HepG2 (cell line): ENCODE measurements at regions not wholly inside any gene's neighbourhood (a gene's known extent, or its start where the extent isn't known, plus 50 kb on each side); places are given as distances from the start of the nearest gene placed in this dataset.

ENCODE experiments used
- ATAC-seq: fragments of 200-7000 bp; cut with Tn5 transposase; 3 replicates; pipeline ENCODE4 v1.9.1; 2020; ENCODE audit warnings: mild to moderate bottlenecking, moderate library complexity
- BruUV-seq: library from RNA; stranded (reverse); fragments of 400-500 nt; replicated peaks from 2 replicates; lab custom pipeline; 2021; lab: Mats Ljungman, UMichigan
- CTCF ChIA-PET: fragments of 300-600 bp; formaldehyde crosslinking; extraction: SDS; loops from one replicate; lab custom pipeline; 2021; ENCODE audit warnings: low total read pairs, inconsistent platforms, low intra/inter-chr PET ratio; lab: Yijun Ruan, JAX
- POLR2A ChIA-PET: fragments of 350-600 bp; sonication (Branson Sonifier 250); formaldehyde crosslinking; loops from one replicate; lab custom pipeline; 2020; ENCODE audit warnings: antibody characterized with exemption, inconsistent platforms; lab: Yijun Ruan, JAX
- DNase-seq: peaks from one replicate; pipeline ENCODE4 v3.0.0-alpha.2; 2015; ENCODE audit warnings: low spot score
- FAIRE-seq: peaks from 3 replicates; lab custom pipeline; 2011; peaks lifted over from hg19 to GRCh38; lab: Jason Lieb, UNC
- H2AFZ ChIP-seq: one replicate; pipeline ENCODE4 v1.6.1; 2011; ENCODE audit warnings: low read length, inconsistent platforms
- H3K27ac ChIP-seq: fragments of 300-600 bp; 3 replicates; pipeline ENCODE4 v1.8.0; 2011; ENCODE audit warnings: mixed run types, mild to moderate bottlenecking, mixed read lengths, low read length, inconsistent platforms; ENCODE audit not compliant: insufficient read depth; ENCODE audit errors: extremely low read length
- H3K27me3 ChIP-seq, 2 experiments: fragments of 200-600 bp in 1 of 2; 2 replicates in 1 of 2; 3 replicates in 1 of 2; pipeline versions ENCODE4 v1.6.0 to v1.8.0; 2011; ENCODE audit warnings: low read length in 2 of 2, mild to moderate bottlenecking in 2 of 2, moderate library complexity in 2 of 2, inconsistent platforms in 1 of 2; ENCODE audit not compliant: insufficient read depth in 2 of 2, control insufficient read depth in 1 of 2
- H3K36me3 ChIP-seq, 2 experiments: fragments of 200-600 bp in 1 of 2; replicated peaks in 1 of 2; 2 replicates in 1 of 2; 3 replicates in 1 of 2; pipeline versions ENCODE4 v1.5.1 to v1.8.0; 2011; ENCODE audit warnings: low read length in 2 of 2, inconsistent platforms in 1 of 2; ENCODE audit not compliant: insufficient read depth in 2 of 2, control insufficient read depth in 1 of 2
- H3K4me1 ChIP-seq: 2 replicates; pipeline ENCODE4 v1.5.1; 2012; ENCODE audit warnings: low read length, inconsistent platforms; ENCODE audit not compliant: insufficient read depth
- H3K4me2 ChIP-seq: 2 replicates; pipeline ENCODE4 v1.6.0; 2011; ENCODE audit warnings: low read depth, low read length, inconsistent platforms
- H3K4me3 ChIP-seq, 3 experiments: fragments of 200-600 bp in 1 of 3; sonication (generic), shearing (Covaris generic) in 1 of 3; replicated peaks in 1 of 3; 2 replicates each; pipeline ENCODE4 v1.5.1; 2011 to 2016; ENCODE audit warnings: low read length in 3 of 3, inconsistent platforms in 2 of 3, low read depth in 2 of 3, mild to moderate bottlenecking in 2 of 3, control low read depth in 1 of 3, mixed read lengths in 1 of 3; ENCODE audit not compliant: insufficient read depth in 1 of 3
- H3K79me2 ChIP-seq: one replicate; pipeline ENCODE4 v1.6.1; 2011; ENCODE audit warnings: low read length, inconsistent platforms; ENCODE audit not compliant: insufficient read depth
- H3K9ac ChIP-seq: 2 replicates; pipeline ENCODE4 v1.6.0; 2011; ENCODE audit warnings: mild to moderate bottlenecking, low read depth, low read length, inconsistent platforms; ENCODE audit not compliant: insufficient read depth
- H3K9me3 ChIP-seq: 2 replicates; pipeline ENCODE4 v1.5.1; 2012; ENCODE audit warnings: mild to moderate bottlenecking, low read length
- H4K20me1 ChIP-seq: 2 replicates; pipeline ENCODE4 v1.6.0; 2011; ENCODE audit warnings: inconsistent platforms, mild to moderate bottlenecking, low read length, moderate library complexity; ENCODE audit not compliant: insufficient read depth
- AGO1 ChIP-seq: fragments of 200-400 bp; formaldehyde crosslinking; IDR thresholded peaks from 2 replicates; pipeline ENCODE4 v1.6.1; 2017; ENCODE audit warnings: mild to moderate bottlenecking, low read depth, low read length, moderate library complexity; ENCODE audit not compliant: poor library complexity, severe bottlenecking
- FOXC1 ChIP-seq: sonication (generic); formaldehyde crosslinking; IDR thresholded peaks from 2 replicates; pipeline ENCODE4 v1.8.0; 2022; ENCODE audit warnings: mild to moderate bottlenecking, missing genetic modification reagents, borderline replicate concordance
- HIVEP1 ChIP-seq: sonication (generic); formaldehyde crosslinking; IDR thresholded peaks from 2 replicates; pipeline ENCODE4 v1.4.0; 2020; ENCODE audit warnings: mild to moderate bottlenecking, missing genetic modification reagents
- MYC ChIP-seq: sonication (generic); formaldehyde crosslinking; IDR thresholded peaks from 2 replicates; pipeline ENCODE4 v1.9.0; 2021; ENCODE audit warnings: missing genetic modification reagents, borderline replicate concordance
- REL ChIP-seq: sonication (generic); formaldehyde crosslinking; conservative IDR thresholded peaks from 2 replicates; pipeline ENCODE4 v1.8.0; 2022; ENCODE audit warnings: mild to moderate bottlenecking, missing genetic modification reagents, moderate library complexity
- SALL2 ChIP-seq: sonication (generic); formaldehyde crosslinking; IDR thresholded peaks from 2 replicates; pipeline ENCODE4 v1.8.1; 2023; ENCODE audit warnings: mild to moderate bottlenecking, missing genetic modification reagents, inconsistent platforms
- SOX6 ChIP-seq, 2 experiments: fragments of 450-650 bp in 1 of 2; sonication (generic) in 1 of 2; formaldehyde crosslinking in 1 of 2; IDR thresholded peaks; 2 replicates each; pipeline versions ENCODE4 v1.4.0 to v1.6.1; 2017 to 2020; ENCODE audit warnings: antibody characterized with exemption in 1 of 2, mild to moderate bottlenecking in 1 of 2, missing genetic modification reagents in 1 of 2
- STAT5B ChIP-seq: sonication (generic); formaldehyde crosslinking; IDR thresholded peaks from 2 replicates; pipeline ENCODE4 v1.4.0; 2020; ENCODE audit warnings: missing genetic modification reagents
- TCF7 ChIP-seq: sonication (generic); IDR thresholded peaks from 2 replicates; pipeline ENCODE4 v1.6.1; 2016; ENCODE audit warnings: antibody characterized with exemption, low read depth
- TOPORS ChIP-seq: sonication (generic); formaldehyde crosslinking; IDR thresholded peaks from 2 replicates; pipeline ENCODE4 v1.8.0; 2023; ENCODE audit warnings: mild to moderate bottlenecking, missing genetic modification reagents
- ZBTB1 ChIP-seq: sonication (generic); formaldehyde crosslinking; IDR thresholded peaks from 2 replicates; pipeline ENCODE4 v1.4.0; 2020; ENCODE audit warnings: missing genetic modification reagents, borderline replicate concordance
- ZBTB25 ChIP-seq: IDR thresholded peaks from 2 replicates; pipeline ENCODE4 v1.6.1; 2018; ENCODE audit warnings: missing genetic modification reagents
- ZGPAT ChIP-seq: IDR thresholded peaks from 2 replicates; pipeline ENCODE4 v1.6.1; 2016; ENCODE audit warnings: mild to moderate bottlenecking
- ZNF530 ChIP-seq: sonication (generic); formaldehyde crosslinking; IDR thresholded peaks from 2 replicates; pipeline ENCODE4 v1.5.0; 2020; ENCODE audit warnings: low read depth, mild to moderate bottlenecking, missing genetic modification reagents
- ZNF710 ChIP-seq: sonication (generic); formaldehyde crosslinking; IDR thresholded peaks from 2 replicates; pipeline ENCODE4 v1.5.0; 2020; ENCODE audit warnings: mild to moderate bottlenecking, missing genetic modification reagents, borderline replicate concordance
- WGBS: methylation state at CpG from one replicate; pipeline ENCODE4 v1.1.6; 2017; ENCODE audit warnings: low lambda C conversion rate; 5-methylcytosine and 5-hydroxymethylcytosine counted together
- in situ Hi-C: cut with HindIII; loops from 2 replicates; pipeline ENCODE4 v1.10.0; 2017; ENCODE audit warnings: low pct_unique_long_range_greater_than_20kb; ENCODE audit not compliant: extremely low pct_ligation_motif_present
- intact Hi-C: fragments of 100-400 bp; cut with micrococcal nuclease; formaldehyde crosslinking; loops from one replicate; pipeline ENCODE4 v1.10.0; 2022; ENCODE audit not compliant: unreplicated experiment
- TF ChIP-seq, protein P1 (sequence below): sonication (generic); formaldehyde crosslinking; conservative IDR thresholded peaks from 2 replicates; pipeline ENCODE4 v1.4.0; 2020; ENCODE audit warnings: missing genetic modification reagents

DNA sequence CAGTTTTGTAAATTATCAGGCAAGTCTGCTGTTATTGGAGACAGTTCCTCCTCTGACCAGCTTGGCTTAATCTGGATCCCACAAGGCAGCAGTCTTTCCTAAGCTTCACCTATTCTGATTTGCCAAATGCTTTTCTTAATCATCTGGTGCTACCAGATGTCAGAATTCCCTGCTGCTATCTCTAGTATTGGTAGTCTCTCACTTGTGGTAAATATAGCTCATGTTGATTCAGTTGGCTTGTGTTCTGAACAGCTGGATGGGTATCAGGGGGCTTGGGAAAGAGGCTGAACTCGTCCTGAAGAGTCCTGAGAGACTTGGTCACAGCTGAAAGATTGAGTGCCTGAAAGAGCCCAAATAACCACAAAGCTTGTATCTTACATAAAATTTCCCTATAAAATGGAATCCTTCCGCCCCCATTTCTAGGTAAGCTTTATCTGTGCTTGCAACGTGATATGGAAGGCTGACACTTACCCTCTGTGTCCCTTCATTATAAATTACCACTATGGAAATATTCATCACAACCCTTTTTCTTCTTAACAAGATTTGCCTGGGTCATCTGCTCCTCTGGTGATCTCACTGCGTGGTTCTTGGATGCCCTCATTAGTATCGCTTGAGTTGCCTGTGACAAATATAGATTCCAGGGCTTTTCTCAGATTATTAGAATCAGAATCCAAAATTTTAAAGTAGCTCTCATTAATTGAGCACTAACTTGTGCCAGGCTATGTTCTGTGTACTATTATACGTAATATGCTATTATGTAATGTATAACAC is 104.1 kb upstream of the GPRIN3 start:
- Histone ChIP-seq H3K9ac (no peak overlapping the region), H3K27ac (no peak overlapping the region), H3K27me3 (no peaks in the 10 kb centered on the region), H3K4me1 (no peaks in the 10 kb centered on the region), H3K9me3 (no peaks in the 10 kb centered on the region), H4K20me1 (no peaks in the 10 kb centered on the region)
- CTCF ChIA-PET, result no interaction called here
- intact Hi-C loops, result no loop called here
- no peak for FAIRE-seq
- WGBS, result 12% methylated on average over 6 of the region's 6 CpGs
- no peak for TF ChIP-seq TCF7
- TF ChIP-seq HIVEP1 (CRISPR knock-in tag), result no peak
- TF ChIP-seq ZBTB25 (CRISPR knock-in tag), result no peak
- TF ChIP-seq STAT5B (CRISPR knock-in tag), result no peak
- no peak for TF ChIP-seq ZNF530 (CRISPR knock-in tag)
- TF ChIP-seq FOXC1 (CRISPR knock-in tag), result no peak
- no peak for TF ChIP-seq SOX6 (IDR thresholded peaks at IDR 0.05)
- TF ChIP-seq SOX6 (CRISPR knock-in tag; IDR thresholded peaks at IDR 0.05), result no peak
- TF ChIP-seq AGO1, result no peak
- TF ChIP-seq MYC (CRISPR knock-in tag), result no peak
- no peak for TF ChIP-seq TOPORS (CRISPR knock-in tag)
- TF ChIP-seq ZBTB1 (CRISPR knock-in tag), result no peak
- TF ChIP-seq SALL2 (CRISPR knock-in tag), result no peak
- TF ChIP-seq, protein P1, sequence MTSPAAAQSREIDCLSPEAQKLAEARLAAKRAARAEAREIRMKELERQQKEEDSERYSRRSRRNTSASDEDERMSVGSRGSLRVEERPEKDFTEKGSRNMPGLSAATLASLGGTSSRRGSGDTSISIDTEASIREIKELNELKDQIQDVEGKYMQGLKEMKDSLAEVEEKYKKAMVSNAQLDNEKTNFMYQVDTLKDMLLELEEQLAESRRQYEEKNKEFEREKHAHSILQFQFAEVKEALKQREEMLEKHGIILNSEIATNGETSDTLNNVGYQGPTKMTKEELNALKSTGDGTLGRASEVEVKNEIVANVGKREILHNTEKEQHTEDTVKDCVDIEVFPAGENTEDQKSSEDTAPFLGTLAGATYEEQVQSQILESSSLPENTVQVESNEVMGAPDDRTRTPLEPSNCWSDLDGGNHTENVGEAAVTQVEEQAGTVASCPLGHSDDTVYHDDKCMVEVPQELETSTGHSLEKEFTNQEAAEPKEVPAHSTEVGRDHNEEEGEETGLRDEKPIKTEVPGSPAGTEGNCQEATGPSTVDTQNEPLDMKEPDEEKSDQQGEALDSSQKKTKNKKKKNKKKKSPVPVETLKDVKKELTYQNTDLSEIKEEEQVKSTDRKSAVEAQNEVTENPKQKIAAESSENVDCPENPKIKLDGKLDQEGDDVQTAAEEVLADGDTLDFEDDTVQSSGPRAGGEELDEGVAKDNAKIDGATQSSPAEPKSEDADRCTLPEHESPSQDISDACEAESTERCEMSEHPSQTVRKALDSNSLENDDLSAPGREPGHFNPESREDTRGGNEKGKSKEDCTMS, result no peak
- TF ChIP-seq ZGPAT, result no peak
- no peak for TF ChIP-seq ZNF710 (CRISPR knock-in tag)
- TF ChIP-seq REL (CRISPR knock-in tag), result no peak
- TF ChIP-seq, all 625 proteins: peak for 0
- POLR2A ChIA-PET, result no interaction called here
- in situ Hi-C loops, result no loop called here
- BruUV-seq, result no TSS peak
- no peak overlapping the region for H2AFZ ChIP-seq
- no peak for DNase-seq
- H3K4me3 ChIP-seq, result no peak overlapping the region
- no peaks in the 10 kb centered on the region for H3K79me2 ChIP-seq
- no peak overlapping the region for H3K4me2 ChIP-seq
- no peak for ATAC-seq
- no peaks in the 10 kb centered on the region for H3K36me3 ChIP-seq
